ENCODE measurements at regions not wholly inside any gene's neighbourhood (a gene's known extent, or its start where the extent isn't known, plus 50 kb on each side); places are given as distances from the start of the nearest gene placed in this dataset. TPM values are rescaled to one million over a fixed set of nuclear protein-coding genes. Genes with fewer than 3 reads are reported as not detected.

DNA sequence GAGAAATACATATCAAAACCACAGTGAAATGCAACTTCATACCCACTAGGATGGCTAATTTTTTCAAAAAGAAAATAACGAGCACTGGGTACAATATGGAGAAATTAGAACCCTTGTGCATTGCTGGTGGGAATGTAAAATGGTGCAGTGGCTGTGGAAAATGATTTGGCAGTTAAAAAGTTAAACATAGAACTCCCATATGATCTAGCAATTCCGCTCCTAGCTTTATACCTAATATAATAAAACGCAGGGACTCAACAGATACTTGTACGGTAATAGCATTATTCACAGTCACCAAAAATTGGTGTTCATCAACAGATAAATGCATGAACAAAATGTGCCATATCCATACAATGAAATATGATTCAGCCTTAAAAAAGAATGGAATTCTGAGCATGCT is 58.8 kb upstream of the PLPP4 start:
- Histone ChIP-seq H3K4me3 (no peak overlapping the region), H3K4me1 (no peaks in the 10 kb centered on the region), H3K27me3 (no peaks in the 10 kb centered on the region), H3K36me3 (no peaks in the 10 kb centered on the region), H3K27ac (no peak overlapping the region), H3K9me3 (no peaks in the 10 kb centered on the region)
- no peak for DNase-seq (ENCODE audit: extremely low spot score in 2 of 2)
- TF ChIP-seq POLR2AphosphoS5 (IDR thresholded peaks at IDR 0.05; ENCODE audit: insufficient read depth in 1 of 2, low read depth in 1 of 2) (no peak), CTCF (IDR thresholded peaks at IDR 0.05) (no peak), POLR2A (IDR thresholded peaks at IDR 0.05) (no peak)
- intact Hi-C loops (cut with DNase I), result no loop called here

DNA sequence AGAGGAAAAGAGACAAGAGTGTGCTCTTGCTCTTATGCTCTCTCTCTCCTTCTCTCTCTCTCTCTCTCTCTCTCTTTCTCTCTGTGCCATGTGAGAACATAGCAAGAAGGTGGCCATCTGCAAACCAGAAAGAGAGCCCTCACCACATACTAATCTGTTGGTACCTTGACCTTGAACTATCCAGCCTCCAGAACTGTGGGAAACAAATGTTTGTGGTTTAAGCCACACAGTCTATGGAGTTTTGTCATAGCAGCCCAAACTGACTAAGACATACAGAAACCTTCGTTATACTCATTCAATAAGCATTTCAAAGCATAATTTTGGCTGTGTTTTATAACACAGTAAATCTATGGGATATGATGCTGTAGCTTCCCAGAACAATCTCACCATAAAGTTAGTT is 56.4 kb upstream of the PLPP4 start:
- DNase-seq (ENCODE audit: extremely low spot score in 2 of 2), result no peak
- no peak overlapping the region for H3K27ac ChIP-seq
- TF ChIP-seq POLR2AphosphoS5 (IDR thresholded peaks at IDR 0.05; ENCODE audit: insufficient read depth in 1 of 2, low read depth in 1 of 2), result no peak
- H3K27me3 ChIP-seq, result no peaks in the 10 kb centered on the region
- H3K4me3 ChIP-seq, result no peak overlapping the region
- H3K9me3 ChIP-seq, result no peaks in the 10 kb centered on the region
- no peaks in the 10 kb centered on the region for H3K4me1 ChIP-seq
- no peaks in the 10 kb centered on the region for H3K36me3 ChIP-seq
- intact Hi-C loops (cut with DNase I), result no loop called here

GRCh38 chr10:120402147-120402766 is 54.8 kb upstream of the PLPP4 start:
- intact Hi-C loops (cut with DNase I), result no loop called here
- TF ChIP-seq POLR2AphosphoS5 (IDR thresholded peaks at IDR 0.05; ENCODE audit: insufficient read depth in 1 of 2, low read depth in 1 of 2), result no peak
- TF ChIP-seq POLR2A (IDR thresholded peaks at IDR 0.05), result no peak
- TF ChIP-seq CTCF (IDR thresholded peaks at IDR 0.05), result no peak

GRCh38 chr10:120403109-120403508 is 53.9 kb upstream of the PLPP4 start:
- no peaks in the 10 kb centered on the region for H3K9me3 ChIP-seq
- no peak overlapping the region for H3K4me3 ChIP-seq
- H3K27ac ChIP-seq, result no peak overlapping the region
- H3K4me1 ChIP-seq, result no peaks in the 10 kb centered on the region
- H3K27me3 ChIP-seq, result no peaks in the 10 kb centered on the region
- intact Hi-C loops (cut with DNase I), result no loop called here
- no peaks in the 10 kb centered on the region for H3K36me3 ChIP-seq
- no peak for DNase-seq (ENCODE audit: extremely low spot score in 2 of 2)
- no peak for TF ChIP-seq POLR2A (IDR thresholded peaks at IDR 0.05)
- no peak for TF ChIP-seq POLR2AphosphoS5 (IDR thresholded peaks at IDR 0.05; ENCODE audit: insufficient read depth in 1 of 2, low read depth in 1 of 2)
- TF ChIP-seq CTCF (IDR thresholded peaks at IDR 0.05), result no peak

More at GRCh38 chr10:120402147-120402766, 54.8 kb upstream of the PLPP4 start:
- no peaks in the 10 kb centered on the region for H3K27me3 ChIP-seq
- DNase-seq (ENCODE audit: extremely low spot score in 2 of 2), result no peak
- no peaks in the 10 kb centered on the region for H3K4me1 ChIP-seq
- no peak overlapping the region for H3K4me3 ChIP-seq
- no peaks in the 10 kb centered on the region for H3K9me3 ChIP-seq
- H3K27ac ChIP-seq, result no peak overlapping the region
- no peaks in the 10 kb centered on the region for H3K36me3 ChIP-seq

DNA sequence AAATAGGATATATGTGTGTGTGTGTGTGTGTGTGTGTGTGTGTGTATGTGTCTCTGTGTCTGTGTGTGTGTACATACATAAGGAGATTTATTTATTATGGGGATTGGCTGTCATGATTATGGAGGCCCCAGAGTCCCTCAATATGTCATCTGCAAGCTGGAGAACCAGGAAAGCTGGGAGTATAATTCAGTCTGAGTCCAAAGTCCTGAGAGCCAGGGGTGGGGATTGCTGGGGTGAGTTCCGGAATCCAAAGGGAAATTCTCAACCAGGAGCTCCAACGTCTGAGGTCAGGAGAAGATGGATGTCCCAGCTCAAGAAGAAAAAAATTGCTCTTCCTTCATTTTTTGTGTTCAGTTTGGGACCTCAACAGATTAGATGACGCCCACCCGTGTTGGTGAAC is 50.7 kb upstream of the PLPP4 start:
- Histone ChIP-seq H3K27me3 (no peaks in the 10 kb centered on the region), H3K27ac (no peak overlapping the region), H3K4me3 (no peak overlapping the region), H3K4me1 (no peaks in the 10 kb centered on the region), H3K9me3 (no peaks in the 10 kb centered on the region), H3K36me3 (no peaks in the 10 kb centered on the region)
- no peak for DNase-seq (ENCODE audit: extremely low spot score in 2 of 2)
- intact Hi-C loops (cut with DNase I), result no loop called here
- TF ChIP-seq POLR2AphosphoS5 (IDR thresholded peaks at IDR 0.05; ENCODE audit: insufficient read depth in 1 of 2, low read depth in 1 of 2) (no peak), CTCF (IDR thresholded peaks at IDR 0.05) (no peak), POLR2A (IDR thresholded peaks at IDR 0.05) (no peak)

Small RNAs in the stretch of these regions (small RNA-seq; reads per million reads assigned to genes)
- not detected for gene AL355298.1
